MCF 10A (cell line): ENCODE measurements at regions not wholly inside any gene's neighbourhood (a gene's known extent, or its start where the extent isn't known, plus 50 kb on each side); places are given as distances from the start of the nearest gene placed in this dataset.

Experiments
- BruUV-seq: library from RNA; stranded (reverse); fragments of 400-500 nt; replicated peaks from 2 replicates; lab custom pipeline; 2021; lab: Mats Ljungman, UMichigan
- CTCF ChIA-PET: fragments of 300-600 bp; sonication (Branson Sonifier 250); formaldehyde crosslinking; extraction: SDS; loops from one replicate; lab custom pipeline; 2021; ENCODE audit warnings: antibody characterized with exemption, inconsistent platforms; lab: Yijun Ruan, JAX
- POLR2A ChIA-PET: fragments of 300-600, 350-650 bp; sonication (Branson Sonifier 250); formaldehyde crosslinking; extraction: SDS; loops from one replicate; lab custom pipeline; 2020; ENCODE audit warnings: antibody characterized with exemption, inconsistent platforms; lab: Yijun Ruan, JAX
- DNase-seq: peaks from one replicate; pipeline ENCODE4 v3.0.0-alpha.2; 2018; ENCODE audit not compliant: unreplicated experiment
- H3K27ac Mint-ChIP-seq: one replicate; pipeline ENCODE4 v1.8.0; 2022; ENCODE audit warnings: mild to moderate bottlenecking, low read depth, mixed read lengths; ENCODE audit not compliant: unreplicated experiment
- H3K27me3 Mint-ChIP-seq: one replicate; pipeline ENCODE4 v1.8.0; 2022; ENCODE audit warnings: mixed read lengths; ENCODE audit not compliant: insufficient read depth, unreplicated experiment
- H3K36me3 Mint-ChIP-seq: one replicate; pipeline ENCODE4 v1.8.0; 2022; ENCODE audit warnings: mild to moderate bottlenecking, moderate library complexity, mixed read lengths; ENCODE audit not compliant: insufficient read depth, unreplicated experiment
- H3K4me1 Mint-ChIP-seq: one replicate; pipeline ENCODE4 v1.8.0; 2022; ENCODE audit warnings: mixed read lengths; ENCODE audit not compliant: insufficient read depth, unreplicated experiment
- H3K4me3 Mint-ChIP-seq: one replicate; pipeline ENCODE4 v1.8.0; 2022; ENCODE audit warnings: mild to moderate bottlenecking, moderate library complexity, mixed read lengths; ENCODE audit not compliant: unreplicated experiment
- H3K9me3 Mint-ChIP-seq: one replicate; pipeline ENCODE4 v1.8.0; 2022; ENCODE audit warnings: mixed read lengths; ENCODE audit not compliant: unreplicated experiment
- CTCF ChIP-seq: fragments of 200-600 bp; IDR thresholded peaks from one replicate; pipeline ENCODE4 v1.8.0; 2022; ENCODE audit warnings: antibody characterized with exemption, mild to moderate bottlenecking; ENCODE audit not compliant: unreplicated experiment
- intact Hi-C: fragments of 100-400 bp; cut with micrococcal nuclease; formaldehyde crosslinking; loops from 2 replicates; pipeline ENCODE4 v1.14.1; 2022

DNA sequence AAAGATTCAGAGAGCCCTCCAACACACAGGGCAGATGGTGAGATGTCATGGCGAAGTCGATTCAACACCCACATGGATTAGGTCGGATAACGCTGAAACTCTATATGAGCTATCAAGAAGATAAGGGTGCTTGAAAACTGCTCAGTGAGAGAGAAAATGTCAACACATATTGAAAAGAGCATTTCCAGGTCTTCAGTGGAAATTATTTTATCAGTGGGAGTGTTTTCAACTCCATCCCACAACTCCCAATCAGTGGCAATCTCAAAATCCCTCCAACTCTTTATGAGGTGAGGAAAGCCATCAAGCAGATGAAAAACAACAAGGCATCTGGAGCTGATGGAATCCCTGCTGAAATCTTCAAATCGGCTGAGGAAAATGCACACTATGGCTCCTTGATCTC, 104.5 kb upstream of the KLHL14 start:
- Mint-ChIP-seq H3K4me1 (no peaks in the 10 kb centered on the region), H3K27me3 (peaks cover 97% of the 10 kb centered on the region), H3K27ac (no peak overlapping the region), H3K36me3 (no peaks in the 10 kb centered on the region), H3K9me3 (peaks cover 11% of the 10 kb centered on the region), H3K4me3 (no peak overlapping the region)
- intact Hi-C loops = no loop called here
- DNase-seq = no peak
- POLR2A ChIA-PET = no interaction called here
- BruUV-seq = no TSS peak
- TF ChIP-seq CTCF = no peak
- CTCF ChIA-PET = interaction anchor here (0.5 kb wide), 1 partner anchor 316 kb away, joined by 4 read pairs; no protein-coding TSS in a partner anchor

GRCh38 chr18:32875625-32876024, 102.8 kb upstream of the KLHL14 start:
- H3K36me3 Mint-ChIP-seq = no peaks in the 10 kb centered on the region
- no peak overlapping the region for H3K27ac Mint-ChIP-seq
- no peak for DNase-seq
- POLR2A ChIA-PET = no interaction called here
- H3K27me3 Mint-ChIP-seq = peaks cover 97% of the 10 kb centered on the region
- intact Hi-C loops = no loop called here
- CTCF ChIA-PET = interaction anchor here (0.7 kb wide), 1 partner anchor 12 kb away, joined by 3 read pairs; no protein-coding TSS in a partner anchor
- BruUV-seq = no TSS peak
- no peak overlapping the region for H3K4me3 Mint-ChIP-seq
- H3K9me3 Mint-ChIP-seq = peaks cover 7% of the 10 kb centered on the region
- no peak for TF ChIP-seq CTCF
- H3K4me1 Mint-ChIP-seq = no peaks in the 10 kb centered on the region

- DNase-seq = no peak
- no peak overlapping the region for H3K27ac Mint-ChIP-seq
- BruUV-seq = no TSS peak
- no peaks in the 10 kb centered on the region for H3K36me3 Mint-ChIP-seq
- H3K9me3 Mint-ChIP-seq = no peaks in the 10 kb centered on the region
- ChIA-PET CTCF (interaction anchor here (0.8 kb wide), 1 partner anchor 144 kb away, joined by 3 read pairs; no protein-coding TSS in a partner anchor), POLR2A (no interaction called here)
- H3K4me3 Mint-ChIP-seq = no peak overlapping the region
- peaks cover 96% of the 10 kb centered on the region for H3K27me3 Mint-ChIP-seq
- no peaks in the 10 kb centered on the region for H3K4me1 Mint-ChIP-seq
- intact Hi-C loops = no loop called here
- TF ChIP-seq CTCF = no peak
These were observed 99.0 kb upstream of the KLHL14 start for GRCh38 chr18:32871786-32872185.

- H3K36me3 Mint-ChIP-seq = no peaks in the 10 kb centered on the region
- intact Hi-C loops = no loop called here
- no peak for TF ChIP-seq CTCF
- CTCF ChIA-PET = no interaction called here
- H3K4me1 Mint-ChIP-seq = no peaks in the 10 kb centered on the region
- no peak for DNase-seq
- H3K4me3 Mint-ChIP-seq = no peak overlapping the region
- POLR2A ChIA-PET = no interaction called here
- H3K27ac Mint-ChIP-seq = no peak overlapping the region
- H3K27me3 Mint-ChIP-seq = peaks cover 93% of the 10 kb centered on the region
- BruUV-seq = no TSS peak
- no peaks in the 10 kb centered on the region for H3K9me3 Mint-ChIP-seq
These were observed 97.8 kb upstream of the KLHL14 start for GRCh38 chr18:32870611-32871010.
